Liver (tissue), 3 donors: ENCODE measurements at regions not wholly inside any gene's neighbourhood (a gene's known extent, or its start where the extent isn't known, plus 50 kb on each side); places are given as distances from the start of the nearest gene placed in this dataset.

ENCODE experiments used
- FOXA1 ChIP-seq: IDR thresholded peaks from 2 replicates; pipeline ENCODE4 v1.6.1; 2016; ENCODE audit warnings: antibody characterized with exemption
- GABPA ChIP-seq, 2 donors: IDR thresholded peaks in 1 of 2; conservative IDR thresholded peaks in 1 of 2; 2 replicates each; pipeline ENCODE4 v1.6.1; 2016; ENCODE audit warnings: antibody characterized with exemption in 2 of 2, mild to moderate bottlenecking in 1 of 2, moderate library complexity in 1 of 2
- JUND ChIP-seq, 2 donors: IDR thresholded peaks; 2 replicates each; pipeline ENCODE4 v1.6.1; 2016; ENCODE audit warnings: antibody characterized with exemption in 2 of 2
- RAD21 ChIP-seq, 2 donors: IDR thresholded peaks; 2 replicates each; pipeline ENCODE4 v1.6.1; 2016; ENCODE audit warnings: antibody characterized with exemption in 2 of 2, mild to moderate bottlenecking in 2 of 2
- SP1 ChIP-seq: IDR thresholded peaks from 2 replicates; pipeline ENCODE4 v1.6.1; 2018; ENCODE audit warnings: antibody characterized with exemption, mild to moderate bottlenecking
- TAF1 ChIP-seq: conservative IDR thresholded peaks from 2 replicates; pipeline ENCODE4 v1.6.1; 2016; ENCODE audit warnings: antibody characterized with exemption, mild to moderate bottlenecking
- YY1 ChIP-seq: IDR thresholded peaks from 2 replicates; pipeline ENCODE4 v1.6.1; 2016; ENCODE audit warnings: antibody characterized with exemption, mild to moderate bottlenecking
- TF ChIP-seq, protein P1 (sequence below): fragments of 150-350 bp; IDR thresholded peaks from 2 replicates; pipeline ENCODE4 v1.5.1; 2017; ENCODE audit warnings: improper control_type of control experiment, low read depth, low read length; ENCODE audit not compliant: missing input control
- TF ChIP-seq, protein P2 (sequence below): IDR thresholded peaks from 2 replicates; pipeline ENCODE4 v1.6.1; 2016; ENCODE audit warnings: antibody characterized with exemption
- TF ChIP-seq, protein P3 (sequence below): IDR thresholded peaks from 2 replicates; pipeline ENCODE4 v1.6.1; 2016; ENCODE audit warnings: antibody characterized with exemption, mild to moderate bottlenecking
- TF ChIP-seq, protein P4 (sequence below): IDR thresholded peaks from 2 replicates; pipeline ENCODE4 v1.6.1; 2016; ENCODE audit warnings: antibody characterized with exemption
- donor health status: healthy.
- donor health status: healthy.

DNA sequence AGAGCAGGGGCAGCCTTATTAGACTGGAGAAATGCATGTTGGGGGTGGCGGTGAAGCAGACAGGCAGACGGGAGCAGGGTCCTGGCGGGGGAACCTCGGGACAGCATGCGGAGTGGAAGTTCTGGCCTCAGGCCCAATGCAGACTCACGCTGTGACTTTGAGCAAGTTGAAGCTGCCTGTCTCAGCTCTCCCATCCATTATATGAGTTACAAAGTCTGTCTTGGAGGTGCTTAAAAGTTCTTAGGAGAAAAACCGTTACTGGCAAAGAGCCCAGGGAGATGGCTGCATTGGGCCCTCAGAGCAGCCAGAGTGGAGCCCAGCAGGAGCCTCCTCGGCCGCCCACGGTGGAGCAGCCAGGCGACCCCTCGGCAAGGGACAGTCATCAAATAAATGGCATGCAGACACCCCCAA is 509.5 kb downstream of the PLXNA4 start:
- TF ChIP-seq TAF1 = no peak
- TF ChIP-seq, protein P1, sequence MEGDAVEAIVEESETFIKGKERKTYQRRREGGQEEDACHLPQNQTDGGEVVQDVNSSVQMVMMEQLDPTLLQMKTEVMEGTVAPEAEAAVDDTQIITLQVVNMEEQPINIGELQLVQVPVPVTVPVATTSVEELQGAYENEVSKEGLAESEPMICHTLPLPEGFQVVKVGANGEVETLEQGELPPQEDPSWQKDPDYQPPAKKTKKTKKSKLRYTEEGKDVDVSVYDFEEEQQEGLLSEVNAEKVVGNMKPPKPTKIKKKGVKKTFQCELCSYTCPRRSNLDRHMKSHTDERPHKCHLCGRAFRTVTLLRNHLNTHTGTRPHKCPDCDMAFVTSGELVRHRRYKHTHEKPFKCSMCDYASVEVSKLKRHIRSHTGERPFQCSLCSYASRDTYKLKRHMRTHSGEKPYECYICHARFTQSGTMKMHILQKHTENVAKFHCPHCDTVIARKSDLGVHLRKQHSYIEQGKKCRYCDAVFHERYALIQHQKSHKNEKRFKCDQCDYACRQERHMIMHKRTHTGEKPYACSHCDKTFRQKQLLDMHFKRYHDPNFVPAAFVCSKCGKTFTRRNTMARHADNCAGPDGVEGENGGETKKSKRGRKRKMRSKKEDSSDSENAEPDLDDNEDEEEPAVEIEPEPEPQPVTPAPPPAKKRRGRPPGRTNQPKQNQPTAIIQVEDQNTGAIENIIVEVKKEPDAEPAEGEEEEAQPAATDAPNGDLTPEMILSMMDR = no peak
- no peak for TF ChIP-seq SP1
- TF ChIP-seq FOXA1 = no peak
- TF ChIP-seq, protein P2, sequence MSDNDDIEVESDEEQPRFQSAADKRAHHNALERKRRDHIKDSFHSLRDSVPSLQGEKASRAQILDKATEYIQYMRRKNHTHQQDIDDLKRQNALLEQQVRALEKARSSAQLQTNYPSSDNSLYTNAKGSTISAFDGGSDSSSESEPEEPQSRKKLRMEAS = no peak
- no peak for TF ChIP-seq RAD21 (IDR thresholded peaks at IDR 0.05)
- no peak for TF ChIP-seq GABPA (IDR thresholded peaks at IDR 0.05 in 1 of 2, conservative IDR thresholded peaks at IDR 0.05 in 1 of 2)
- TF ChIP-seq YY1 = no peak
- TF ChIP-seq JUND (IDR thresholded peaks at IDR 0.05) = no peak
- TF ChIP-seq, protein P3, sequence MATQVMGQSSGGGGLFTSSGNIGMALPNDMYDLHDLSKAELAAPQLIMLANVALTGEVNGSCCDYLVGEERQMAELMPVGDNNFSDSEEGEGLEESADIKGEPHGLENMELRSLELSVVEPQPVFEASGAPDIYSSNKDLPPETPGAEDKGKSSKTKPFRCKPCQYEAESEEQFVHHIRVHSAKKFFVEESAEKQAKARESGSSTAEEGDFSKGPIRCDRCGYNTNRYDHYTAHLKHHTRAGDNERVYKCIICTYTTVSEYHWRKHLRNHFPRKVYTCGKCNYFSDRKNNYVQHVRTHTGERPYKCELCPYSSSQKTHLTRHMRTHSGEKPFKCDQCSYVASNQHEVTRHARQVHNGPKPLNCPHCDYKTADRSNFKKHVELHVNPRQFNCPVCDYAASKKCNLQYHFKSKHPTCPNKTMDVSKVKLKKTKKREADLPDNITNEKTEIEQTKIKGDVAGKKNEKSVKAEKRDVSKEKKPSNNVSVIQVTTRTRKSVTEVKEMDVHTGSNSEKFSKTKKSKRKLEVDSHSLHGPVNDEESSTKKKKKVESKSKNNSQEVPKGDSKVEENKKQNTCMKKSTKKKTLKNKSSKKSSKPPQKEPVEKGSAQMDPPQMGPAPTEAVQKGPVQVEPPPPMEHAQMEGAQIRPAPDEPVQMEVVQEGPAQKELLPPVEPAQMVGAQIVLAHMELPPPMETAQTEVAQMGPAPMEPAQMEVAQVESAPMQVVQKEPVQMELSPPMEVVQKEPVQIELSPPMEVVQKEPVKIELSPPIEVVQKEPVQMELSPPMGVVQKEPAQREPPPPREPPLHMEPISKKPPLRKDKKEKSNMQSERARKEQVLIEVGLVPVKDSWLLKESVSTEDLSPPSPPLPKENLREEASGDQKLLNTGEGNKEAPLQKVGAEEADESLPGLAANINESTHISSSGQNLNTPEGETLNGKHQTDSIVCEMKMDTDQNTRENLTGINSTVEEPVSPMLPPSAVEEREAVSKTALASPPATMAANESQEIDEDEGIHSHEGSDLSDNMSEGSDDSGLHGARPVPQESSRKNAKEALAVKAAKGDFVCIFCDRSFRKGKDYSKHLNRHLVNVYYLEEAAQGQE = no peak
- TF ChIP-seq, protein P4, sequence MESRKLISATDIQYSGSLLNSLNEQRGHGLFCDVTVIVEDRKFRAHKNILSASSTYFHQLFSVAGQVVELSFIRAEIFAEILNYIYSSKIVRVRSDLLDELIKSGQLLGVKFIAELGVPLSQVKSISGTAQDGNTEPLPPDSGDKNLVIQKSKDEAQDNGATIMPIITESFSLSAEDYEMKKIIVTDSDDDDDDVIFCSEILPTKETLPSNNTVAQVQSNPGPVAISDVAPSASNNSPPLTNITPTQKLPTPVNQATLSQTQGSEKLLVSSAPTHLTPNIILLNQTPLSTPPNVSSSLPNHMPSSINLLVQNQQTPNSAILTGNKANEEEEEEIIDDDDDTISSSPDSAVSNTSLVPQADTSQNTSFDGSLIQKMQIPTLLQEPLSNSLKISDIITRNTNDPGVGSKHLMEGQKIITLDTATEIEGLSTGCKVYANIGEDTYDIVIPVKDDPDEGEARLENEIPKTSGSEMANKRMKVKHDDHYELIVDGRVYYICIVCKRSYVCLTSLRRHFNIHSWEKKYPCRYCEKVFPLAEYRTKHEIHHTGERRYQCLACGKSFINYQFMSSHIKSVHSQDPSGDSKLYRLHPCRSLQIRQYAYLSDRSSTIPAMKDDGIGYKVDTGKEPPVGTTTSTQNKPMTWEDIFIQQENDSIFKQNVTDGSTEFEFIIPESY = no peak
